ENCODE measurements at regions not wholly inside any gene's neighbourhood (a gene's known extent, or its start where the extent isn't known, plus 50 kb on each side); places are given as distances from the start of the nearest gene placed in this dataset.

DNA sequence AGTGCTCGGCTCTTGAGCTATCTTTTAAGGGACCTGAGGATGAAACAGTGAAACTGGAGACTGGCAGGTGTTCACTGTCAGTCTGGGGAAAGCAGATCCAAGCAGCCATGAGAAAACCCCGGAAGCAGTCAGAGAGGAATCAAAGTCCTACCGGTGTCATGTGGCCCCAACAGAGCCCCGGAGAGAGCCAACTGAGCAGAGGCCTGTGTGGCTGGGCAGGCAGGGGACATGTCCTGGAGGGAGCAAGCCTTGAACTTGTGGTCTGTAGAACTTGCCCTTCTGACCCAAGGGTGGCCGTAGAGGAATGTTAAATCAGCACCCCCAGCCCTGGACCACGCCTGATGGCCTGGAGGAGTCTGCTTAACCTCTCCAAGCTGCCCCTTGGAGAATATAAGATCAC, 113.7 kb upstream of the ZNF507 start:
- no peaks in the 10 kb centered on the region for H3K27me3 Mint-ChIP-seq
- no peak for DNase-seq
- H3K4me1 Mint-ChIP-seq, result no peaks in the 10 kb centered on the region
- CTCF ChIA-PET, result no interaction called here
- no peaks in the 10 kb centered on the region for H3K36me3 Mint-ChIP-seq
- no peaks in the 10 kb centered on the region for H3K9me3 Mint-ChIP-seq
- no peak overlapping the region for H3K4me3 Mint-ChIP-seq
- no peak overlapping the region for H3K27ac Mint-ChIP-seq

DNA sequence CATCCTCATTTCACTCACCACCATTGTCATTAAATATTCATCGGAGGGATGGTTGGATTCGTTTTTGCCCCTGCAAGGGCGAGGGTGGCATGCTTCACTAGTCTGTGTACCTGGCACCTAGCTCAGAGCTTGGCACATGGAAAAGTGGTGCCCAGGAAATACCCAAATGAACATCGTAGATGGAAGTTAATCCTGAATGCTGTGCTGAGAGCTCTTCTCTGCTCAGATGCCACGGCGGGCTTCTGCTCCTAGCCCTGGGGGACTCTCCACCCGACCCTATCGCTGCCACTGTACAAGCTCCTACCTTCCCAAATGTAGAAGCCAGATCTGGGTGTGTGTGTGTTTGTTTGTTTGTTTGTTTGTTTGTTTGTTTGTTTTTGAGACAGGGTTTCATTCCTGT, 113.0 kb upstream of the ZNF507 start:
- DNase-seq, result no peak
- Mint-ChIP-seq H3K27me3 (no peaks in the 10 kb centered on the region), H3K36me3 (no peaks in the 10 kb centered on the region), H3K4me3 (no peak overlapping the region), H3K4me1 (no peaks in the 10 kb centered on the region), H3K27ac (no peak overlapping the region), H3K9me3 (no peaks in the 10 kb centered on the region)
- CTCF ChIA-PET, result no interaction called here

DNA sequence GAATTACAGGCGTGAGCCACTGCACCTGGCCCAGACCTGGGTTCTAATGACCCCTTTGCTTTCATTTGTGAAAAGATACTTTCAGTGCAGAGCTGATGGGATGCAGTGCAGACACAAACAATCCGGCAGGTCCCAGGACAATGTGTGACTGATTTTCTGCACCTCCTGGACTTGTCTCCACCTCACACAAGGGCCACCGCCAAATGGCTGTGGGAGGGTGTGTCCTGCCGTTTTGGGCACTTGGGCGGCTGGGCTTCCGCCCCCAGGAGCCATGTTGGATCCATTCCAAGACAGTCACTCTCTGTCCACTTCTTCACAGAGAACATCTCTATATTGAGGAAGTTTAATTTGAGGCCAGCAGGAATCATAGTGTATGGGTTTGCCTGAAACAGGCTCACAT, 112.3 kb upstream of the ZNF507 start:
- Mint-ChIP-seq H3K4me1 (no peaks in the 10 kb centered on the region), H3K4me3 (no peak overlapping the region), H3K27me3 (no peaks in the 10 kb centered on the region), H3K27ac (no peak overlapping the region), H3K36me3 (no peaks in the 10 kb centered on the region), H3K9me3 (no peaks in the 10 kb centered on the region)
- CTCF ChIA-PET, result no interaction called here
- DNase-seq, result no peak

DNA sequence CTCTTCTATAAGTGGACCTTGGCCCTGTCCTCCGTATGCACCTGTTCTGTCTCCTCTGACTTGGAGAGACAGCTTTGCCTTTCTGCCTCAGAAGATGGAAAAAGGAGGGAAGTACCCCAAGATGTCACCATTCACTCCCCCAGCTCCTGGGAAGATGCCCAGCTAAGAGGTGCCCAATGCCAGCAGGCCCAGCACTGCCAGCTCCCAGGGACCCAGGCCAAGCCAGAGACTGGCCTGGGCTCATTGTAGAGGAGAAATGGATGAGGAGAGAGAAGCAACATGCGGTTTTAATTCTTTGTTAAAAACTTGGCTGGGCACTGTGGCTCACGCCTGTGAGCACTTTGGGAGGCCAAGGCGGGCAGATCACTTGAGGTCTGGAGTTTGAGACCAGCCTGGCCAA, 111.5 kb upstream of the ZNF507 start:
- Mint-ChIP-seq H3K4me3 (no peak overlapping the region), H3K4me1 (no peaks in the 10 kb centered on the region), H3K27ac (no peak overlapping the region), H3K27me3 (no peaks in the 10 kb centered on the region), H3K9me3 (no peaks in the 10 kb centered on the region), H3K36me3 (no peaks in the 10 kb centered on the region)
- CTCF ChIA-PET, result no interaction called here
- no peak for DNase-seq

DNA sequence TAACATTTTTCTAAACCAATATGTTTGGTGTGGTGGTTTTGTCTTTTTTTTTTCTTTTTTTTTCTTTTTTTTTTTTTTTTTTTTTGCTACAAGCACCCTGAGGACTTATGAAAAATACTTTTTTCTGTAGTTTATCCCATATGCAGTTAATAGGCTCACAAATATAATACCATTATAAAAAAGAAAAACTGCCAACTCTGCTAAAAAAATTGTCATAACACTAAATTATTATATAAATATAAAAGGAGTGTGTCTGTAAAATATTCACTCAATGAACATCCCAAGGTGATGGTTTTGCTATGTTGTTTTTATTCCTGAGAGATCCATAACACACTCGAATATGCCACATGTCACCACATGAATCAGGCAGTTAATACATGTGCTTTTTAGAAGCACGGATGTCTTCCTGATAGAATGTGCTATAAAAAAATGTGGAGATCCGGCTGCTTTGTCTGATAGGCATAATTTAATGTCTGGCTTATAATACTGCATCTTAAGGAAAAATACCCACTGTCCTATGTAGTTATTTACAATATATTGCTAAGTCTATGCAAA, 110.7 kb upstream of the ZNF507 start:
- H3K36me3 Mint-ChIP-seq, result no peaks in the 10 kb centered on the region
- H3K27me3 Mint-ChIP-seq, result no peaks in the 10 kb centered on the region
- H3K4me3 Mint-ChIP-seq, result no peak overlapping the region
- H3K9me3 Mint-ChIP-seq, result no peaks in the 10 kb centered on the region
- DNase-seq, result no peak
- H3K4me1 Mint-ChIP-seq, result no peaks in the 10 kb centered on the region
- no peak overlapping the region for H3K27ac Mint-ChIP-seq
- CTCF ChIA-PET, result no interaction called here

DNA sequence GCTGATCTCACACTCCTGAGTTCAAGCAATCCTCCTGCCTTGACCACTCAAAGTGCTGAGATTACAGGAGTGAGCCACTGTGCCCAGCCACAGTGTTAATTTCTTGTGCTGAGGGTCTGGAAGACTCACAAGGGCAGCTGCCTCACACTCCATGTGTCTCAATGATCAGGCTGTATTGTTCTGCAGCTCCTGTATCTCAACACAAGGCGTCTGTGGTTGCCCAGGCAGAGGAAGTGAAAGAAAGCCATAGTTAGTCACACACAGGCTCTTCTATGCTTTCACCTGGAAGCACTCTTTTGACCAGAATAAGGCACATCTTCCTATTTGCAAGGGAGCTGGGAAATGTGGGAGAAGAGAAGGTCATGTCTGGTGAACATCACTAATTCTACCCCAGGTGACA, 107.3 kb upstream of the ZNF507 start:
- CTCF ChIA-PET, result interaction anchor here (1.8 kb wide), 1 partner anchor 14 kb away, joined by 8 read pairs; no protein-coding TSS in a partner anchor
- Mint-ChIP-seq H3K36me3 (no peaks in the 10 kb centered on the region), H3K27ac (no peak overlapping the region), H3K27me3 (no peaks in the 10 kb centered on the region), H3K4me3 (no peak overlapping the region), H3K9me3 (no peaks in the 10 kb centered on the region), H3K4me1 (no peaks in the 10 kb centered on the region)
- DNase-seq, result no peak

DNA sequence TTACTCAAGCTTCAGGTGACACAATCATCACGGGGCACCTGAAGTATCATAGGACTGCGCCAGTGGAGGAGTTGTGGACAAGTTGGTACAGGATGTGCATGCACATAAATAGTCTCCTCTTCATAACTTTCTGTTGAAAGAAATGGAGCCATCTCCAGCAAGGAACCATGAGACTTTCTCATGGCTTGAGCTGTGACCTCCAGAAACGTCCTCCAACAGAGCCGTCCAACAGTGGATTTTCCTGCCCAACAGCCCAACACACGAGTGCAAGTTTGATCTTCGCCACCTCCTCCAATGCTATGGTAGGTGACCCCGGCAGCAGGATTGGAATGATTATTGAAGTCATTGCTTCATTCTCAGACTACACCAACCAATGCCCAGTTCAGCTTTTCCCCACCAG, 105.1 kb upstream of the ZNF507 start:
- no peak overlapping the region for H3K4me3 Mint-ChIP-seq
- CTCF ChIA-PET, result interaction anchor here (0.7 kb wide), 1 partner anchor 15 kb away, joined by 3 read pairs; no protein-coding TSS in a partner anchor
- H3K9me3 Mint-ChIP-seq, result no peaks in the 10 kb centered on the region
- H3K36me3 Mint-ChIP-seq, result no peaks in the 10 kb centered on the region
- no peak overlapping the region for H3K27ac Mint-ChIP-seq
- no peaks in the 10 kb centered on the region for H3K4me1 Mint-ChIP-seq
- H3K27me3 Mint-ChIP-seq, result no peaks in the 10 kb centered on the region
- no peak for DNase-seq

DNA sequence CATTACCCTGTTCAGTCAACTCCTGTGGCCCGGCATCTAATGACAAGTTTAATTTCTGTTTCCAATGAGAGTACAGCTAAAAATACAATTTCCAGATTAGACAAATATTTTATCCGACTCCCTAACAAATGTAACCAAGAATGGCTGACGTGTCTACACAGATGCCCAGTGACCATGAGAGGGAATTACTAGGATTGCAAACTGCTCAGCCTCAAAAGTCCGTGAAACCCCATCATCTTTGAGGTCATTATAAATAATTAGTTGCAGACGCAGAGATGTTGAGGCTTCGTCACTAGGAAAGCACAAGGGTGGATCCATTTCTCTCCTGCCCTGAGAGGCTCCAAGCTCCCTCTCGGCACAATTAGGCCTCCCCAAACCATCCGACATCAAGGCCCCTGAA, 104.1 kb upstream of the ZNF507 start:
- Mint-ChIP-seq H3K27ac (no peak overlapping the region), H3K9me3 (no peaks in the 10 kb centered on the region), H3K27me3 (no peaks in the 10 kb centered on the region), H3K4me3 (no peak overlapping the region), H3K4me1 (no peaks in the 10 kb centered on the region), H3K36me3 (no peaks in the 10 kb centered on the region)
- CTCF ChIA-PET, result no interaction called here
- no peak for DNase-seq

DNA sequence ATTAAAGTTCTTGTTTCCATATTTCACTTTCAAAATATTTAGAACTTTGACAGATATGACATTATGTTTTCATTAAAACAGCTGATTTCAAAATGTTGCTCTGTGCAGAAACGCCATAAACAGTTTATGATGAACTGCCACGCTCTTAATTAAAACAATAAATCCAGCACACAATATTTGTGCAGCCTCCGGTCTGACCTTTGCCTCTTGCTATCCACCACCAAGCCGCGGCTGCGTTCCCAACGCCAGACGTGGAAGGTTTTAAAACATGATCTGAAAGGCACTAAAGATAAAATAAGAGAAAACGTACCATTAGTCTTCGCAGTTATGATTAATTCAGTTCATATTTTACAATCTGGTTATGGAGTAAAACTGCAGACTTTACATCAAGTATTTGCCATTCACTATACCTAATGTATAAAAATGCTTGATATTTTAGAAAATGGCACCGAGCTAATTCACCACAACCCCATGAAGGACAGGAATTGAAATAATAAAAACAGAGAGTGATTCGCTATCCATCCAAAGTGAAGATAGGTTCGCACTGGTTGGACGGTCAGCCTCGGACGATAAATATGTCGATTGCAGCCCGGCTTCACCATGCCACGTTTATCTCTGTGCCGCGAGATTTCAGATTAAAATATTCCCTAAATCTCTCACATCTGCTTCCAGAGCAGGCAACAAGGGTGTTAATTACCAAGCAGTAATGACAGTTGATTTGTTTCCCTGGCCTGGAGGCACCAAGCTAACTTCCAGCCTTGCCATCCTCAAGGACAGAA, 103.3 kb upstream of the ZNF507 start:
- no peak overlapping the region for H3K27ac Mint-ChIP-seq
- H3K36me3 Mint-ChIP-seq, result no peaks in the 10 kb centered on the region
- no peaks in the 10 kb centered on the region for H3K27me3 Mint-ChIP-seq
- CTCF ChIA-PET, result no interaction called here
- H3K9me3 Mint-ChIP-seq, result no peaks in the 10 kb centered on the region
- no peak overlapping the region for H3K4me3 Mint-ChIP-seq
- H3K4me1 Mint-ChIP-seq, result no peaks in the 10 kb centered on the region
- no peak for DNase-seq

DNA sequence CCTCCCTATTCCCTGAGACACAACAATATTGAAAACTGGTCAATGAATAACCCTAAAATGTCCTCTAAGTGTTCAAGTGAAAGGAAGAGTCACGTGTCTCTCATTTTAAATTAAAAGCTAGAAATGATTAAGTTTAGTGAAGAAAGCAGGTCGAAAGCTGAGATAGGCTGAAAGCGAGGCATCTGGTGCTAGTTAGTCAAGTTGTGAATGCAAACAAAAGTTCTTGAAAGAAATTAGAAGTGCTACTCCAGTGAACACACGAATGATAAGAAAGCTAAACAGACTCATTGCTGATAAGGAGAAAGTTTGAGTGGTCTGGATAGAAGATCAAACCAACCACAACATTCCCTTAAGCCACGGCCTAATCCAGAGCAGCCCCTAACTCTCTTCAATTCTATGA, 99.4 kb upstream of the ZNF507 start:
- Mint-ChIP-seq H3K4me3 (no peak overlapping the region), H3K36me3 (no peaks in the 10 kb centered on the region), H3K4me1 (no peaks in the 10 kb centered on the region), H3K27me3 (no peaks in the 10 kb centered on the region), H3K9me3 (no peaks in the 10 kb centered on the region), H3K27ac (no peak overlapping the region)
- CTCF ChIA-PET, result no interaction called here
- no peak for DNase-seq

DNA sequence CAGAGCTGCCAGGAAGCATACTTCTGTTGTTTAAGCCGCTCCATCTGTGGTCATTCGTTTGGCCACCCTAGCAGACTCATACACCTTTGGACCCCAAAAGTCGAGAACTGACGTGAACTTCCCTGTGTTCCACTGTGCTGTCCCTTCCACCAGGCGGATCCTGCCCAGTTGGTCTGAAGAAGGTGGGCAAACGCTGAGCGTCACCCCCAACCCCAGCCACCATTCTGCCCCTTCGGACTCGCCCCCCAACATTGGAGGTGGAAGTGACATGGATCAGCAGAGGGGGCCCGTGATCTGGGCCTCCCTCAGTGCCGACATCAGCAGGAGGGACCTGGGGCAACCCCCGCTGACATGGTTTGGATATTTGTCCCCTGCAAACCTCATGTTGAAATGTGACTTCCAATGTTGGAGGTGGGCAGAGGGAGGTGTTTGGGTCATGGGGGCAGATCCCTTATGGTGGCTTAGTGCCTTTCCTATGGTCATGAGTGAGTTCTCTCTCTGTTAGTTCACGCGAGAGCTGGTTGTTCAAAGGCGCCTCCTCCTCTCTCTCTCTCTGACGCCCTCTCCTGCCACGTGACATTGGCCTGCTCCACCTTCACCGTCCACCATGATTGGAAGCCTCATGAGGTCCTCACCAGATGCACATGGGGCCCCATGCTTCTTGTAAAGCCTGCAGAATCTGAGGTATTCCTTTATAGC, 93.6 kb upstream of the ZNF507 start:
- no peak overlapping the region for H3K27ac Mint-ChIP-seq
- no peaks in the 10 kb centered on the region for H3K27me3 Mint-ChIP-seq
- no peaks in the 10 kb centered on the region for H3K4me1 Mint-ChIP-seq
- CTCF ChIA-PET, result no interaction called here
- DNase-seq, result no peak
- no peak overlapping the region for H3K4me3 Mint-ChIP-seq
- H3K9me3 Mint-ChIP-seq, result no peaks in the 10 kb centered on the region
- H3K36me3 Mint-ChIP-seq, result no peaks in the 10 kb centered on the region

DNA sequence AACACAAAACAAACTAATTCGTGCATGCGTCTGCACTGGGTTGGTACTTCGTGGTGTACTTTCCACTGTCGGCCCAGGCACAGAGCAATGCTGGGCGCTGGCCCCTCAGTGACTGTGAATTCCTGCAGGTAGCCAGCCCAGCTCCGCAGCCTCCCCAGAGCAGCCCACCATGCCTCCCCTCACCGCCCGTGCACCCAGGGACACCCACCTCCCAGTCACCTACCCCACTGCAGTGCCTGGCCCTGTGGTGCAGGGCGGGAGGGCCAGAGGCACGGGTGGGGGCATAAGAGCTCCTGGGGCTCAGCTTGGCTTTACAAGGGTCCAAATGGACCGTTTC, 93.1 kb upstream of the ZNF507 start:
- Mint-ChIP-seq H3K27ac (no peak overlapping the region), H3K27me3 (no peaks in the 10 kb centered on the region), H3K9me3 (no peaks in the 10 kb centered on the region), H3K4me3 (no peak overlapping the region), H3K36me3 (no peaks in the 10 kb centered on the region), H3K4me1 (no peaks in the 10 kb centered on the region)
- CTCF ChIA-PET, result no interaction called here
- no peak for DNase-seq

DNA sequence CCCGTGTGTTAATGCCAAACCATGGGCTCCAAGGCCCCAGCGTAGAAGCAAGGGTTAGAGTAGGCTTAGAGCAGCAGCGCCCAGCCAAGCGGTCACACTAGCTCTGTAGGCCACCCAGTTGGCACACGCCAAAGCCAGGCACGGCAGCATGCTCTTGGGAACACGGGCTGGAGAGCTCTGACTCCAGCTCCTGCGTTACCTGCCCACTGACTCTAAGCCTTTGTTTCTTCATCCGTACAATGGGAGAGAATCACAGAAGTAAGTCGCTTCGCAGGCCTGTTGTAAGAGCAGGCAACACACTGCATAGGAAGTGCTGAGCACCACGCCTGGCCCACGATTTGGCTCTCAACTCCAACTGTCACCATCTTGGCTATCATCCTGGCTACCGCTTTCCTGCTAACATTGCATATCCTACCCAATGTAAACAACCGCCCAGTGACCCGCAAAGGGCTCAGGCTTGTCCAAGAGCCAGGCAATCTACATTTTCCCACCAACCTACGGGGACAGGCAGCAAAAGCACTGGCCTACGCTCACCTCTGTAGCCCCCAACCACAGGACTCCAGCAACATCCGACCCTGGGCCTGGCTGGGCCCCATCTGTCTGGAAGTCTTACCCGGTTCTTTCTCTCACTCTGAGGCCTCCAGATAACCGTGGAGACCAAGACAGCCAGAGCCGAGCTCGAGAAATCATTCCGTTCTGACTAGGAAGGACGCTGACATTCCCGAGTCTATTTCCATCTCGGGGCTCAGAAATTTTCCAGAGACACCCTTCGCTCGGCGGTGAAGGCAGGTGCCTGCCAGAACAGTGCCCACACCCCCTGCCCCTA, 91.5 kb upstream of the ZNF507 start:
- Mint-ChIP-seq H3K4me1 (no peaks in the 10 kb centered on the region), H3K27me3 (no peaks in the 10 kb centered on the region), H3K36me3 (no peaks in the 10 kb centered on the region), H3K9me3 (no peaks in the 10 kb centered on the region), H3K27ac (no peak overlapping the region), H3K4me3 (no peak overlapping the region)
- CTCF ChIA-PET, result no interaction called here
- DNase-seq, result no peak

DNA sequence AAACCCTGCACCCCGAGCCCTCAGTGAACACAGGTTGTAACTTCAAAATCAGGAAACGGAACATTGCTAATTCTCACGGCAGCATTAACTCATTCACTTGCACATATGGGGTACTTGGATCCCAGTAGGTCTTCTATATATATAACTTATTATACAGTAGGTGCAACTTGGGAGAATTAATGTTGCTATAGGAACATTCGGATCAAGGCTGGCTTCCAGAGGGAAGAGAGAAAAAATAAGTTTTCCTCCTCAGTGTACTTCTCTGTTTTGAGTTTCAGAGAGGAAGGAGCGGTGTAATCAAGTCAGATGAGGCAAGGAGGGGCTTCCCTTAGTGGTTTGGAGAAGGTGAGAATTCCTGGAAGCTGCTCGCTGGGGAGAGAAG, 90.9 kb upstream of the ZNF507 start:
- Mint-ChIP-seq H3K4me1 (no peaks in the 10 kb centered on the region), H3K27ac (no peak overlapping the region), H3K36me3 (no peaks in the 10 kb centered on the region), H3K9me3 (no peaks in the 10 kb centered on the region), H3K4me3 (no peak overlapping the region), H3K27me3 (no peaks in the 10 kb centered on the region)
- CTCF ChIA-PET, result no interaction called here
- DNase-seq, result no peak
